ENCODE measurements at regions not wholly inside any gene's neighbourhood (a gene's known extent, or its start where the extent isn't known, plus 50 kb on each side); places are given as distances from the start of the nearest gene placed in this dataset.
"Not testable (repeated sequence)": the region's sequence is repeated elsewhere in the genome, so short reads cannot be mapped to it uniquely, and the experiment has no call there.

GRCh38 chr5:26495437-26495836, 542.9 kb downstream of the CDH9 start:
- intact Hi-C loops (cut with micrococcal nuclease): no loop called here
- TF ChIP-seq CTCF (IDR thresholded peaks at IDR 0.05): no peak
- Histone ChIP-seq H3K4me3 (ENCODE audit: low read length) (no peak overlapping the region), H3K9me3 (ENCODE audit: control insufficient read depth, insufficient read depth, low read length) (peaks cover 15% of the 10 kb centered on the region), H3K27ac (ENCODE audit: low read length) (no peak overlapping the region), H3K36me3 (ENCODE audit: control insufficient read depth, insufficient read depth, low read length) (no peaks in the 10 kb centered on the region), H3K27me3 (ENCODE audit: control insufficient read depth, insufficient read depth, low read length) (no peaks in the 10 kb centered on the region), H3K4me1 (ENCODE audit: control insufficient read depth, insufficient read depth, low read length) (no peaks in the 10 kb centered on the region)
- Mint-ChIP-seq H3K36me3 (peaks cover 20% of the 10 kb centered on the region), H3K9me3 (peaks cover 10 to 15% of the 10 kb centered on the region in 2 donors), H3K4me3 (no peak overlapping the region), H3K27me3 (ENCODE audit: low read depth in 2 of 2) (no peaks in the 10 kb centered on the region), H3K27ac (no peak overlapping the region), H3K4me1 (no peaks in the 10 kb centered on the region)
- ATAC-seq (no peak), DNase-seq (no peak)
- WGBS (ENCODE audit: insufficient coverage): 77% methylated on average over 2 of the region's 2 CpGs

GRCh38 chr5:26492906-26493459, 545.4 kb downstream of the CDH9 start:
- ATAC-seq (no peak), DNase-seq (no peak)
- intact Hi-C loops (cut with micrococcal nuclease): no loop called here
- Histone ChIP-seq H3K36me3 (ENCODE audit: control insufficient read depth, insufficient read depth, low read length) (no peaks in the 10 kb centered on the region), H3K4me3 (ENCODE audit: low read length) (no peak overlapping the region), H3K27ac (ENCODE audit: low read length) (no peak overlapping the region), H3K27me3 (ENCODE audit: control insufficient read depth, insufficient read depth, low read length) (no peaks in the 10 kb centered on the region), H3K4me1 (ENCODE audit: control insufficient read depth, insufficient read depth, low read length) (no peaks in the 10 kb centered on the region), H3K9me3 (ENCODE audit: control insufficient read depth, insufficient read depth, low read length) (peaks cover 17% of the 10 kb centered on the region)
- no peak overlapping the region for H3K27ac Mint-ChIP-seq
- no peak overlapping the region for H3K4me3 Mint-ChIP-seq
- 95% methylated on average over 2 of the region's 2 CpGs for WGBS (ENCODE audit: insufficient coverage)
- no peaks in the 10 kb centered on the region for H3K27me3 Mint-ChIP-seq (ENCODE audit: low read depth in 2 of 2)
- TF ChIP-seq CTCF (IDR thresholded peaks at IDR 0.05): no peak
- H3K9me3 Mint-ChIP-seq: peaks cover 17 to 23% of the 10 kb centered on the region in 2 donors
- H3K36me3 Mint-ChIP-seq: peaks cover 28% of the 10 kb centered on the region
- no peaks in the 10 kb centered on the region for H3K4me1 Mint-ChIP-seq

- Mint-ChIP-seq H3K9me3 (peaks cover 12 to 15% of the 10 kb centered on the region in 2 donors), H3K36me3 (peaks cover 7% of the 10 kb centered on the region), H3K27ac (no peak overlapping the region), H3K27me3 (ENCODE audit: low read depth in 2 of 2) (no peaks in the 10 kb centered on the region), H3K4me1 (no peaks in the 10 kb centered on the region), H3K4me3 (no peak overlapping the region)
- no peaks in the 10 kb centered on the region for H3K36me3 ChIP-seq (ENCODE audit: control insufficient read depth, insufficient read depth, low read length)
- no peak for ATAC-seq
- WGBS (ENCODE audit: insufficient coverage): 79% methylated on average over 3 of the region's 3 CpGs
- no peak for TF ChIP-seq CTCF (IDR thresholded peaks at IDR 0.05)
- intact Hi-C loops (cut with micrococcal nuclease): no loop called here
- no peak overlapping the region for H3K4me3 ChIP-seq (ENCODE audit: low read length)
- H3K4me1 ChIP-seq (ENCODE audit: control insufficient read depth, insufficient read depth, low read length): no peaks in the 10 kb centered on the region
- H3K27me3 ChIP-seq (ENCODE audit: control insufficient read depth, insufficient read depth, low read length): no peaks in the 10 kb centered on the region
- H3K27ac ChIP-seq (ENCODE audit: low read length): no peak overlapping the region
- DNase-seq: no peak
- H3K9me3 ChIP-seq (ENCODE audit: control insufficient read depth, insufficient read depth, low read length): peaks cover 6% of the 10 kb centered on the region
These were observed 550.8 kb downstream of the CDH9 start for GRCh38 chr5:26487553-26487952.

- peaks cover 7% of the 10 kb centered on the region for H3K36me3 Mint-ChIP-seq
- WGBS (ENCODE audit: insufficient coverage): 93% methylated on average over 3 of the region's 3 CpGs
- no peak for TF ChIP-seq CTCF (IDR thresholded peaks at IDR 0.05)
- no peak overlapping the region for H3K27ac Mint-ChIP-seq
- H3K4me1 ChIP-seq (ENCODE audit: control insufficient read depth, insufficient read depth, low read length): no peaks in the 10 kb centered on the region
- intact Hi-C loops (cut with micrococcal nuclease): no loop called here
- DNase-seq (no peak), ATAC-seq (no peak)
- no peaks in the 10 kb centered on the region for H3K27me3 ChIP-seq (ENCODE audit: control insufficient read depth, insufficient read depth, low read length)
- H3K4me3 ChIP-seq (ENCODE audit: low read length): no peak overlapping the region
- H3K27ac ChIP-seq (ENCODE audit: low read length): no peak overlapping the region
- H3K27me3 Mint-ChIP-seq (ENCODE audit: low read depth in 2 of 2): no peaks in the 10 kb centered on the region
- no peaks in the 10 kb centered on the region for H3K4me1 Mint-ChIP-seq
- no peak overlapping the region for H3K4me3 Mint-ChIP-seq
- peaks cover 5% of the 10 kb centered on the region for H3K9me3 ChIP-seq (ENCODE audit: control insufficient read depth, insufficient read depth, low read length)
- no peaks in the 10 kb centered on the region for H3K36me3 ChIP-seq (ENCODE audit: control insufficient read depth, insufficient read depth, low read length)
- peaks cover 12 to 17% of the 10 kb centered on the region in 2 donors for H3K9me3 Mint-ChIP-seq
These were observed 551.8 kb downstream of the CDH9 start for GRCh38 chr5:26486631-26487030.

- 95% methylated on average over 46 of the region's 46 CpGs for WGBS (ENCODE audit: insufficient coverage)
These were observed 553.1 kb downstream of the CDH9 start for GRCh38 chr5:26485146-26485860.

More at GRCh38 chr5:26485146-26485860, 553.1 kb downstream of the CDH9 start:
- intact Hi-C loops (cut with micrococcal nuclease); H3K4me1 Mint-ChIP-seq; H3K27ac Mint-ChIP-seq; DNase-seq; ATAC-seq; H3K36me3 Mint-ChIP-seq; H3K27ac ChIP-seq (ENCODE audit: low read length); H3K4me3 Mint-ChIP-seq; H3K9me3 ChIP-seq (ENCODE audit: control insufficient read depth, insufficient read depth, low read length); H3K4me1 ChIP-seq (ENCODE audit: control insufficient read depth, insufficient read depth, low read length); H3K27me3 Mint-ChIP-seq (ENCODE audit: low read depth in 2 of 2); H3K4me3 ChIP-seq (ENCODE audit: low read length); H3K27me3 ChIP-seq (ENCODE audit: control insufficient read depth, insufficient read depth, low read length); H3K36me3 ChIP-seq (ENCODE audit: control insufficient read depth, insufficient read depth, low read length): not testable (repeated sequence)
- peaks cover 9 to 14% of the 10 kb centered on the region in 2 donors for H3K9me3 Mint-ChIP-seq
